ENCODE measurements at regions not wholly inside any gene's neighbourhood (a gene's known extent, or its start where the extent isn't known, plus 50 kb on each side); places are given as distances from the start of the nearest gene placed in this dataset.

- Mint-ChIP-seq H3K9me3 (peaks cover 31% of the 10 kb centered on the region), H3K27me3 (ENCODE audit: insufficient read depth) (no peaks in the 10 kb centered on the region), H3K27ac (no peak overlapping the region), H3K36me3 (ENCODE audit: low read depth) (no peaks in the 10 kb centered on the region), H3K4me3 (no peak overlapping the region), H3K4me1 (ENCODE audit: low read depth) (no peaks in the 10 kb centered on the region)
- no peak for DNase-seq
- TF ChIP-seq CTCF (IDR thresholded peaks at IDR 0.05), result no peak
These were observed 500.2 kb downstream of the CDH9 start for GRCh38 chr5:26538226-26538625.

DNA sequence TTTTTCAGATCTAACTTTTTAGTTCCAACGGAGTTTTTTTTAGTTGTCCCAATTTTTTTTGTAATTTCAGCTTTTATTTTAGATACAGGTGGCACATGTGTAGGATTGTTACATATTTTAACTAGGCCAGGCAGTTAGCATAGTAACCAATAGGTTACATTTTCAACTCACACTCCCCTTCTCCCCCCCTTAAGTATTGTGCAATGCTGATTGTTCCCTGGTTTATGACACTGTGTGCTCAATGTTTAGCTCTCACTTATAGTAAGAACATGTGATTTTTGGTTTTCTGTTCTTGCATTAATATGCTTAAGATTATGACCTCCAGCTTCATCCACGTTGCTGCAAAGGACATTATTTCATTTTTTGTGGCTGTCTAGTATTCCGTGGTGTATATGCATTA is 503.2 kb downstream of the CDH9 start:
- H3K9me3 Mint-ChIP-seq, result peaks cover 19% of the 10 kb centered on the region

DNA sequence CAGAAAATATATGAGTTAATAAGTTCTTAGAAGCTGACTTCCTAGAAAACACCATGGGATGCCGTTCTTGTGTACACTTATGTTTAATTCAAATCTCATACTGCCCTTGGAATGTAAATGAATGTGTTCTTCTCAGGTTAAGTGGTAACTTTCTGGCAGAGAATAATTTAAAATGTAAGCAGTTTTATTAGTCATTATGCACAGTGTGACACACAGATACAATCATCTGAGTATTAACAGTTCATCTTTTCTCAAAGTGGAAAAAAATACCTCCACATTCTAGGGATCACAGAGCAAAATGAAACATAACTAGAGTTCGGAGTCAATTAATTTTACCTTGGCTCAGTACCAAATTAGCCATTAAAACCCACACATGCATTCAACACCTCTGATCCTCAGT is 508.1 kb downstream of the CDH9 start:
- Mint-ChIP-seq H3K27ac (no peak overlapping the region), H3K4me3 (no peak overlapping the region)
- DNase-seq, result no peak

More for the DNA sequence above, 503.2 kb downstream of the CDH9 start:
- no peaks in the 10 kb centered on the region for H3K4me1 Mint-ChIP-seq (ENCODE audit: low read depth)
- TF ChIP-seq CTCF (IDR thresholded peaks at IDR 0.05), result no peak
- DNase-seq, result no peak
- no peaks in the 10 kb centered on the region for H3K36me3 Mint-ChIP-seq (ENCODE audit: low read depth)
- no peak overlapping the region for H3K4me3 Mint-ChIP-seq
- H3K27ac Mint-ChIP-seq, result no peak overlapping the region
- H3K27me3 Mint-ChIP-seq (ENCODE audit: insufficient read depth), result peaks cover 2% of the 10 kb centered on the region; the same call in 1 of the 2 replicates

DNA sequence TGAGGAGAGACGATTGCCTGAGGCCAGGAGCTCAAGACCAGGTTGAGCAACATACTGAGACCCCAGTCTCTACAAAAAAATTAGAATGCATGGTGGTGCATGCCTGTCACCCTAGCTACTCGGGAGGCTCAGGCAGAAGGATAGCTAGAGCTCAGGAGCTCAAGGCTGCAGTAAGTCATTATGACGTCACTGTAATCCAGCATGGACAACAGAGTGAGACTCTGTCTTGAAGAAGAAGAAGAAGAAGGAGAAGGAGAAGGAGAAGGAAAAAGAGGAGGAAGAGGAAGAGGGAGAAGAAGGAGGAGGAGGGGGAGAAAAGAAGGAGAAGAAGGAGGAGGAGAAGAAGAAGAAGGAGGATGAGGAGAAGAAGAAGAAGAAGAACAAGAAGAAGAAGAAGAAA is 519.1 kb downstream of the CDH9 start:
- 0 out of 2 replicates have a peak, but pooled peaks cover 2% of the 10 kb centered on the region for H3K27me3 Mint-ChIP-seq (ENCODE audit: insufficient read depth)
- no peak for TF ChIP-seq CTCF (IDR thresholded peaks at IDR 0.05)
- no peak overlapping the region for H3K4me3 Mint-ChIP-seq
- H3K4me1 Mint-ChIP-seq (ENCODE audit: low read depth), result no peaks in the 10 kb centered on the region
- peaks cover 23% of the 10 kb centered on the region; the same call in 1 of the 2 replicates for H3K9me3 Mint-ChIP-seq
- H3K36me3 Mint-ChIP-seq (ENCODE audit: low read depth), result no peaks in the 10 kb centered on the region
- DNase-seq, result no peak
- H3K27ac Mint-ChIP-seq, result no peak overlapping the region

More for the DNA sequence above, 508.1 kb downstream of the CDH9 start:
- TF ChIP-seq CTCF (IDR thresholded peaks at IDR 0.05), result no peak
- Mint-ChIP-seq H3K36me3 (ENCODE audit: low read depth) (no peaks in the 10 kb centered on the region), H3K4me1 (ENCODE audit: low read depth) (no peaks in the 10 kb centered on the region), H3K9me3 (peaks cover 7% of the 10 kb centered on the region), H3K27me3 (ENCODE audit: insufficient read depth) (peaks cover 2% of the 10 kb centered on the region; the same call in 1 of the 2 replicates)

- DNase-seq, result no peak
- TF ChIP-seq CTCF (IDR thresholded peaks at IDR 0.05), result no peak
- Mint-ChIP-seq H3K27ac (no peak overlapping the region), H3K4me1 (ENCODE audit: low read depth) (no peaks in the 10 kb centered on the region), H3K27me3 (ENCODE audit: insufficient read depth) (0 out of 2 replicates have a peak, but pooled peaks cover 2% of the 10 kb centered on the region), H3K9me3 (peaks cover 28% of the 10 kb centered on the region), H3K4me3 (no peak overlapping the region), H3K36me3 (ENCODE audit: low read depth) (no peaks in the 10 kb centered on the region)
These were observed 520.3 kb downstream of the CDH9 start for GRCh38 chr5:26518065-26518464.

- Mint-ChIP-seq H3K27ac (no peak overlapping the region), H3K4me3 (no peak overlapping the region), H3K36me3 (ENCODE audit: low read depth) (no peaks in the 10 kb centered on the region), H3K4me1 (ENCODE audit: low read depth) (no peaks in the 10 kb centered on the region), H3K9me3 (peaks cover 29% of the 10 kb centered on the region), H3K27me3 (ENCODE audit: insufficient read depth) (no peaks in the 10 kb centered on the region)
- DNase-seq, result no peak
- TF ChIP-seq CTCF (IDR thresholded peaks at IDR 0.05), result no peak
These were observed 539.4 kb downstream of the CDH9 start for GRCh38 chr5:26498972-26499371.

Data from HFFc6 (cell line).